ENCODE measurements at regions not wholly inside any gene's neighbourhood (a gene's known extent, or its start where the extent isn't known, plus 50 kb on each side); places are given as distances from the start of the nearest gene placed in this dataset.

GRCh38 chrX:148203531-148203930 lies 222.4 kb downstream of the FMR1NB start:
- H3K4me1 ChIP-seq (ENCODE audit: insufficient read depth, low read length), result no peaks in the 10 kb centered on the region
- H3K4me2 ChIP-seq (ENCODE audit: insufficient read depth, low read length), result no peak overlapping the region
- H3K79me2 ChIP-seq (ENCODE audit: insufficient read depth, low read length), result no peaks in the 10 kb centered on the region
- no peak overlapping the region for H3K9ac ChIP-seq (ENCODE audit: low read depth, low read length)
- H3K27ac ChIP-seq (ENCODE audit: low read length), result no peak overlapping the region
- ATAC-seq (ENCODE audit: insufficient read depth, low read depth) (no peak), DNase-seq (no peak)
- no peaks in the 10 kb centered on the region for H4K20me1 ChIP-seq (ENCODE audit: insufficient read depth, low read length)
- TF ChIP-seq, protein P1, sequence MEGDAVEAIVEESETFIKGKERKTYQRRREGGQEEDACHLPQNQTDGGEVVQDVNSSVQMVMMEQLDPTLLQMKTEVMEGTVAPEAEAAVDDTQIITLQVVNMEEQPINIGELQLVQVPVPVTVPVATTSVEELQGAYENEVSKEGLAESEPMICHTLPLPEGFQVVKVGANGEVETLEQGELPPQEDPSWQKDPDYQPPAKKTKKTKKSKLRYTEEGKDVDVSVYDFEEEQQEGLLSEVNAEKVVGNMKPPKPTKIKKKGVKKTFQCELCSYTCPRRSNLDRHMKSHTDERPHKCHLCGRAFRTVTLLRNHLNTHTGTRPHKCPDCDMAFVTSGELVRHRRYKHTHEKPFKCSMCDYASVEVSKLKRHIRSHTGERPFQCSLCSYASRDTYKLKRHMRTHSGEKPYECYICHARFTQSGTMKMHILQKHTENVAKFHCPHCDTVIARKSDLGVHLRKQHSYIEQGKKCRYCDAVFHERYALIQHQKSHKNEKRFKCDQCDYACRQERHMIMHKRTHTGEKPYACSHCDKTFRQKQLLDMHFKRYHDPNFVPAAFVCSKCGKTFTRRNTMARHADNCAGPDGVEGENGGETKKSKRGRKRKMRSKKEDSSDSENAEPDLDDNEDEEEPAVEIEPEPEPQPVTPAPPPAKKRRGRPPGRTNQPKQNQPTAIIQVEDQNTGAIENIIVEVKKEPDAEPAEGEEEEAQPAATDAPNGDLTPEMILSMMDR (IDR thresholded peaks at IDR 0.05; ENCODE audit: borderline replicate concordance, extremely low read depth, low read length, poor library complexity, severe bottlenecking), result no peak
- TF ChIP-seq EZH2 (IDR thresholded peaks at IDR 0.05; ENCODE audit: borderline replicate concordance, low read depth, low read length, severe bottlenecking), result no peak
- no peak overlapping the region for H2AFZ ChIP-seq (ENCODE audit: low read depth, low read length)
- no peak overlapping the region for H3K4me3 ChIP-seq (ENCODE audit: low read depth in 1 of 2, low read length in 2 of 2)
- no peaks in the 10 kb centered on the region for H3K27me3 ChIP-seq (ENCODE audit: insufficient read depth, low read length, poor library complexity)
- H3K9me3 ChIP-seq (ENCODE audit: insufficient read depth, low read length, severe bottlenecking), result peaks cover 5% of the 10 kb centered on the region
- H3K36me3 ChIP-seq (ENCODE audit: insufficient read depth, low read length), result no peaks in the 10 kb centered on the region

DNA sequence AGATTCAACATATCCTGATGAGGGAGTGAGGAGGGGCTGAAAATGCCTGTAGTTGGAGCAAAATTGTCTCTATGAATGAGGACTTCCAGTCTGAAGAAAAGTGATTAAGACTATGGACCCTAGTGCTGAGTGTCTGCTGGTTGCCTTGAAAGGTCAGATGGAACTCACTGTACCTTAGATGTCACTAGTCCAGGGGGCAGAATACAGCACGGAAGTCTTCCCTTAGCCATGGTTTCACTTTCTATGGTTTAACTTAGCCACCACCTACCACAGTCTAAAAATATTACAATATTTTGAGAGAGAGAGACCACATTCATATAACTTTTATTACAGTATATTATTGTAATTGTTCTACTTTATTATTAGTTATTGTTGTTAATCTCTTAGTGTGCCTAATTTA lies 223.1 kb downstream of the FMR1NB start:
- no peak for TF ChIP-seq EZH2 (IDR thresholded peaks at IDR 0.05; ENCODE audit: borderline replicate concordance, low read depth, low read length, severe bottlenecking)
- TF ChIP-seq, protein P1 (IDR thresholded peaks at IDR 0.05; ENCODE audit: borderline replicate concordance, extremely low read depth, low read length, poor library complexity, severe bottlenecking), result no peak
- no peaks in the 10 kb centered on the region for H3K79me2 ChIP-seq (ENCODE audit: insufficient read depth, low read length)
- H2AFZ ChIP-seq (ENCODE audit: low read depth, low read length), result no peak overlapping the region

DNA sequence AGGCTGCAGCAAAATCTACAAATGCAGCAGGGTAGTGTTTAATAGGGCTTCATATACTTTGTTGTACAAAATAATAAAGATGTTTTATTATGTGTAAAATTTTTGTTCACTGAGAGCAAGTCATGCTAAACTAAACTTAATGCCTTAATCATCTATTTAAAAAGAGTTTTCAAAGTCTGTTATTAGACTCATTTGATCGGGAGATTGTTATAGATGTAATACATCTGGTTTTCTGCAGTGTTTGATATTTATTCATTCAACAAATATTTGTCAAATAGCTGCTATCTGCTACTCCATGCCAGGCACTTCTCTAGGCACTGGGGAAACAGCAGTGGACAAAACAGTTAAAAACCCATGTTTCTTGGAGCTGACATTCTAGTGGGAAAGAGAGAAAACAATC lies 233.6 kb downstream of the FMR1NB start:
- TF ChIP-seq, protein P1 (IDR thresholded peaks at IDR 0.05; ENCODE audit: borderline replicate concordance, extremely low read depth, low read length, poor library complexity, severe bottlenecking), result no peak
- TF ChIP-seq EZH2 (IDR thresholded peaks at IDR 0.05; ENCODE audit: borderline replicate concordance, low read depth, low read length, severe bottlenecking), result no peak
- Histone ChIP-seq H3K4me3 (ENCODE audit: low read depth in 1 of 2, low read length in 2 of 2) (no peak overlapping the region), H3K27me3 (ENCODE audit: insufficient read depth, low read length, poor library complexity) (no peaks in the 10 kb centered on the region), H3K9me3 (ENCODE audit: insufficient read depth, low read length, severe bottlenecking) (no peaks in the 10 kb centered on the region), H3K27ac (ENCODE audit: low read length) (no peak overlapping the region), H2AFZ (ENCODE audit: low read depth, low read length) (no peak overlapping the region), H4K20me1 (ENCODE audit: insufficient read depth, low read length) (no peaks in the 10 kb centered on the region), H3K79me2 (ENCODE audit: insufficient read depth, low read length) (no peaks in the 10 kb centered on the region), H3K36me3 (ENCODE audit: insufficient read depth, low read length) (no peaks in the 10 kb centered on the region), H3K4me2 (ENCODE audit: insufficient read depth, low read length) (no peak overlapping the region), H3K4me1 (ENCODE audit: insufficient read depth, low read length) (no peaks in the 10 kb centered on the region), H3K9ac (ENCODE audit: low read depth, low read length) (no peak overlapping the region)
- ATAC-seq (ENCODE audit: insufficient read depth, low read depth) (no peak), DNase-seq (no peak)

More for the DNA sequence above, 223.1 kb downstream of the FMR1NB start:
- Histone ChIP-seq H3K4me1 (ENCODE audit: insufficient read depth, low read length) (no peaks in the 10 kb centered on the region), H3K4me3 (ENCODE audit: low read depth in 1 of 2, low read length in 2 of 2) (no peak overlapping the region), H4K20me1 (ENCODE audit: insufficient read depth, low read length) (no peaks in the 10 kb centered on the region), H3K36me3 (ENCODE audit: insufficient read depth, low read length) (no peaks in the 10 kb centered on the region), H3K27me3 (ENCODE audit: insufficient read depth, low read length, poor library complexity) (no peaks in the 10 kb centered on the region), H3K27ac (ENCODE audit: low read length) (no peak overlapping the region), H3K4me2 (ENCODE audit: insufficient read depth, low read length) (no peak overlapping the region), H3K9ac (ENCODE audit: low read depth, low read length) (no peak overlapping the region), H3K9me3 (ENCODE audit: insufficient read depth, low read length, severe bottlenecking) (peaks cover 5% of the 10 kb centered on the region)
- ATAC-seq (ENCODE audit: insufficient read depth, low read depth) (peak; percentile 52; the same call in 1 of the 3 replicates), DNase-seq (no peak)

GRCh38 chrX:148215726-148216125 lies 234.6 kb downstream of the FMR1NB start:
- Histone ChIP-seq H3K36me3 (ENCODE audit: insufficient read depth, low read length) (no peaks in the 10 kb centered on the region), H3K9me3 (ENCODE audit: insufficient read depth, low read length, severe bottlenecking) (no peaks in the 10 kb centered on the region), H4K20me1 (ENCODE audit: insufficient read depth, low read length) (no peaks in the 10 kb centered on the region), H3K4me1 (ENCODE audit: insufficient read depth, low read length) (no peaks in the 10 kb centered on the region), H3K27me3 (ENCODE audit: insufficient read depth, low read length, poor library complexity) (no peaks in the 10 kb centered on the region), H3K9ac (ENCODE audit: low read depth, low read length) (no peak overlapping the region), H3K27ac (ENCODE audit: low read length) (no peak overlapping the region), H3K4me2 (ENCODE audit: insufficient read depth, low read length) (no peak overlapping the region), H3K79me2 (ENCODE audit: insufficient read depth, low read length) (no peaks in the 10 kb centered on the region), H2AFZ (ENCODE audit: low read depth, low read length) (no peak overlapping the region), H3K4me3 (ENCODE audit: low read depth in 1 of 2, low read length in 2 of 2) (no peak overlapping the region)
- no peak for TF ChIP-seq EZH2 (IDR thresholded peaks at IDR 0.05; ENCODE audit: borderline replicate concordance, low read depth, low read length, severe bottlenecking)
- TF ChIP-seq, protein P1 (IDR thresholded peaks at IDR 0.05; ENCODE audit: borderline replicate concordance, extremely low read depth, low read length, poor library complexity, severe bottlenecking), result no peak
- DNase-seq, result no peak
- no peak for ATAC-seq (ENCODE audit: insufficient read depth, low read depth)

Data from DND-41 (cell line).